Mesothelial cell of epicardium (in vitro differentiated cells): ENCODE measurements at regions not wholly inside any gene's neighbourhood (a gene's known extent, or its start where the extent isn't known, plus 50 kb on each side); places are given as distances from the start of the nearest gene placed in this dataset.

Source experiments
- DNase-seq, 2 experiments: peaks; one replicate each; pipeline ENCODE4 v3.0.0; 2021; ENCODE audit warnings: low spot score in 2 of 2; ENCODE audit not compliant: unreplicated experiment in 2 of 2
- H3K27ac Mint-ChIP-seq: 2 replicates; pipeline ENCODE4 v1.8.0; 2021; ENCODE audit warnings: mixed read lengths
- H3K27me3 Mint-ChIP-seq: 2 replicates; pipeline ENCODE4 v1.8.0; 2021; ENCODE audit warnings: low read depth, mixed read lengths
- H3K36me3 Mint-ChIP-seq: 2 replicates; pipeline ENCODE4 v1.8.0; 2021; ENCODE audit warnings: mixed read lengths
- H3K4me1 Mint-ChIP-seq: 2 replicates; pipeline ENCODE4 v1.8.0; 2021; ENCODE audit warnings: mixed read lengths
- H3K4me3 Mint-ChIP-seq: 2 replicates; pipeline ENCODE4 v1.8.0; 2021; ENCODE audit warnings: mild to moderate bottlenecking, moderate library complexity, mixed read lengths
- H3K9me3 Mint-ChIP-seq: 2 replicates; pipeline ENCODE4 v1.8.0; 2021; ENCODE audit warnings: mixed read lengths
- CTCF ChIP-seq: fragments of 200-600 bp; sonication (generic); IDR thresholded peaks from one replicate; pipeline ENCODE4 v1.5.0; 2021; ENCODE audit warnings: antibody characterized with exemption; ENCODE audit not compliant: unreplicated experiment

- DNase-seq, result no peak
- H3K36me3 Mint-ChIP-seq, result no peaks in the 10 kb centered on the region
- no peak overlapping the region for H3K4me3 Mint-ChIP-seq
- no peaks in the 10 kb centered on the region for H3K9me3 Mint-ChIP-seq
- peaks cover 37% of the 10 kb centered on the region for H3K4me1 Mint-ChIP-seq
- TF ChIP-seq CTCF, result no peak
- H3K27me3 Mint-ChIP-seq, result no peaks in the 10 kb centered on the region
- no peak overlapping the region for H3K27ac Mint-ChIP-seq
These were observed 411.2 kb upstream of the ETAA1 start for GRCh38 chr2:66985906-66986305.

GRCh38 chr2:66987733-66988132, 409.4 kb upstream of the ETAA1 start:
- Mint-ChIP-seq H3K4me1 (peaks cover 37% of the 10 kb centered on the region), H3K27ac (no peak overlapping the region), H3K4me3 (no peak overlapping the region), H3K27me3 (no peaks in the 10 kb centered on the region), H3K36me3 (no peaks in the 10 kb centered on the region), H3K9me3 (no peaks in the 10 kb centered on the region)
- DNase-seq, result no peak
- TF ChIP-seq CTCF, result no peak

GRCh38 chr2:66994654-66995053, 402.5 kb upstream of the ETAA1 start:
- peaks cover 29% of the 10 kb centered on the region for H3K9me3 Mint-ChIP-seq
- DNase-seq, result no peak
- H3K4me3 Mint-ChIP-seq, result no peak overlapping the region
- no peak overlapping the region for H3K27ac Mint-ChIP-seq
- peaks cover 5% of the 10 kb centered on the region for H3K36me3 Mint-ChIP-seq
- H3K27me3 Mint-ChIP-seq, result no peaks in the 10 kb centered on the region
- TF ChIP-seq CTCF, result no peak
- peaks cover 23% of the 10 kb centered on the region for H3K4me1 Mint-ChIP-seq

GRCh38 chr2:66995636-66996035, 401.5 kb upstream of the ETAA1 start:
- Mint-ChIP-seq H3K4me3 (no peak overlapping the region), H3K27me3 (no peaks in the 10 kb centered on the region), H3K9me3 (peaks cover 31% of the 10 kb centered on the region), H3K27ac (no peak overlapping the region), H3K36me3 (peaks cover 5% of the 10 kb centered on the region), H3K4me1 (peaks cover 14% of the 10 kb centered on the region)
- DNase-seq, result no peak
- TF ChIP-seq CTCF, result no peak

- no peak for DNase-seq
- Mint-ChIP-seq H3K27me3 (no peaks in the 10 kb centered on the region), H3K4me3 (no peak overlapping the region), H3K36me3 (no peaks in the 10 kb centered on the region), H3K4me1 (peaks cover 10% of the 10 kb centered on the region), H3K9me3 (peaks cover 19% of the 10 kb centered on the region), H3K27ac (no peak overlapping the region)
- peak; percentile 41 for TF ChIP-seq CTCF
These were observed 394.3 kb upstream of the ETAA1 start for GRCh38 chr2:67002618-67003371.
